NCI-H1105 treated with DMSO at 0.1 percent for 48 hours (cell line): ENCODE measurements at regions not wholly inside any gene's neighbourhood (a gene's known extent, or its start where the extent isn't known, plus 50 kb on each side); places are given as distances from the start of the nearest gene placed in this dataset.

Experiments used
- DNase-seq: peaks from one replicate; lab custom pipeline; 2025; lab: John Stamatoyannopoulos, UW

- DNase-seq, result no peak
Measured at GRCh38 chr13:69423844-69424243, 683.8 kb upstream of the ATXN8OS start.

DNA sequence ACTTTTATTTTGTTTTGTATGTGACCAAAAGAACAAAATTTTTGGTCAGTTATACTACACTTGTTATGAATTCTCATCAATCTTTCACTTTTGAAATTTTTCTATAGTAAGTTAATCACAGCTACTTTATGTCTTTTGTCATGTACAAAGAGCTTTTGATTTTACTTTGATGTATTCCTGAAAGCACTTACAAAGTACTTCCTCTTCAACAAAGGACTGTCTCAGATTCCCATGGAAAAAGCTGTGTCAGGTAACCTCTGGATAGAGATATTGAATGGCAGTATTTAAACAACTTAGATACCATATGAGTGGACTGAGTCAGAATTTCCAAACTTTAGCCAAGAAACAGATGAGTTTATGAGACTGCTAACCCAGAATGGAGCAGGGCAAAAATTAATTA lies 689.3 kb upstream of the ATXN8OS start:
- DNase-seq, result no peak

GRCh38 chr13:69410761-69411160 lies 696.9 kb upstream of the ATXN8OS start:
- DNase-seq, result no peak

DNA sequence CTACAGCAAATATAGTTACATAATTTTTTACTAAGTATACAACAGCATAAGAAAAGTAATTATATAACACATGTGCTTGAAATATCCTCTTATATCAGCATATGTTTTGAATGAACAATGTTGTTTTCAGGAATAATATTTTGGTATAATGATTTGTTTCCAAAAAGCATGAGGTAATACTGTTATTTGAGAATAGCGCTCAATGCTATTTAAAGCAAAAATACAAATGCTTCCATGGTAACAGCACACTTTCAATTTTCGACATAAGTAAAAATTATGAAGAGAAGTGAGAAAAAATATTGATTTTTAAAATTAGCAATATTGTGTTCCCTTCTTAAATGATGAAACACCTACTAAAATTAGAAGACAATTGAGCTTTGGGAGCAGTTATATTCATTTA lies 715.9 kb upstream of the ATXN8OS start:
- DNase-seq, result no peak

GRCh38 chr13:69389899-69390298 lies 717.7 kb upstream of the ATXN8OS start:
- no peak for DNase-seq

GRCh38 chr13:69373747-69374425 lies 733.7 kb upstream of the ATXN8OS start:
- no peak for DNase-seq

GRCh38 chr13:69363360-69363759 lies 744.3 kb upstream of the ATXN8OS start:
- DNase-seq, result no peak

- DNase-seq, result peak; percentile 22
Measured at GRCh38 chr13:69331245-69331644, 776.4 kb upstream of the ATXN8OS start.

GRCh38 chr13:69324090-69324886 lies 783.3 kb upstream of the ATXN8OS start:
- DNase-seq, result peak; percentile 14

DNA sequence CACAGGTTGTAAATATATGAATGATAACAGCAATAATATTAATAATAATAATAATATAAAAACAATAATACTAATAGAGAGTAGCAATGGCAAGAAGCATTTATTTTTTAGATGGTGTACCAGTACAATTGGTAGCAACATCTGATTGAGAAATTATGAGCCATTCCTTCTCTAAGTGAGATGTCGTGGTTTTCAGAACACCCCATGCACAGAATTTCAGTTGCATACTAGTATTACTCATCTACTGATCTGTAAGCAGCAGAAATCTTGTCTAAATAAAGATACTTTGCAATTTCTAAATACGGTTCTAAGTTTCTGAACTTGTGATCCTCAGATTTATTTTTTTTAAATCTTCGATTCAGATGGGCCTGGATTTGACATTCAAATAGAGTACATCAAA lies 788.0 kb upstream of the ATXN8OS start:
- DNase-seq, result no peak

- no peak for DNase-seq
Measured at GRCh38 chr13:69315039-69315438, 792.6 kb upstream of the ATXN8OS start.

DNA sequence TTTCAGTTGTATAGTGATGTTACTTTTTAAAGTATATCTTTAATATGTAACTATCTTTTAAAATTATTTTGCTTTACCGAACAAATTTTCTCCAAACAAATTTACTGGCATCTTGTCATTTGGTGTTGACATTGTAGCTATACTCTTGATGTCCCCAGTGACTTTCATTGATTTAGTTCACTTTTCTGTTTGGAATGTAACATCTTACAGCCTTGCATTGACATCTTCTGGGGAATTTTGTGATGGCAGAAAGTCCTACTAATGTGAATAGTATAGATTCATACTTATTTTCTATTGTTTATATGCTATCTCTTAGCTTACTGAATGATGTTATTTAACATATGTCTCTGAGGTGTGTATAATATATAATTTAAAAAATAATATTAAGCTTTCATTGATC lies 800.9 kb upstream of the ATXN8OS start:
- DNase-seq, result no peak

- DNase-seq, result peak; percentile 73
Measured at GRCh38 chr13:69300131-69300530, 807.5 kb upstream of the ATXN8OS start.

GRCh38 chr13:69296130-69296529 lies 811.5 kb upstream of the ATXN8OS start:
- DNase-seq, result peak; percentile 57

DNA sequence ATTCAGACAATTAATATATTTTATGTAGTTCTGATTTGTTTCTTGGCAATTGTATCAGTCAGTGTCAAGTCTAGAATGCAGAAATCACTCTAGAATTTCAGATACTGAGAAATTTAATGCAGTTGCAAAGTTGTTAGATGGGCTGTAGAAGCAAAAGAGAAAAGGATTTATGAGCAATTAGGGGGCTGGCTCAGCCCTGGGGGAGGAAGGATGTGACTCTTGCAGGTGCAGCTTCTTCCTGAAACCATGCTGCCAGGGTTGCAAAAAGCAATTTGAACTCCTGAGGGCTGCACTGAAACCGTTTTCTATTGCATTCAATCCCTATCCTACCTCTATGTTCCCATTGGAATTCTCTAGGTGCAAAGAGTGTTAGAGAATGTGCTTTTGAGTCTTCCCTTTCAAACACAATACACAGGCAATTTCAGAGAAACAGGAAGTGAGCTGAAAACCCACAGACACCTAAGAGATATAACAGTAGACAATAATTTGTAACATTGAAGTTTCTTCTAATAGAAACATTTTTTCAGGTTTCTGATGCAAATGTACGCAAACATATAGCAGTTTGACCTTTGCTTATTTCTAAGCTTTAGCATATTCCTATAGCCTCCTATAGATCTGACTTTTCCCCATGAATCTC lies 814.7 kb upstream of the ATXN8OS start:
- no peak for DNase-seq

- no peak for DNase-seq
Measured at GRCh38 chr13:69291292-69291906, 816.2 kb upstream of the ATXN8OS start.

DNA sequence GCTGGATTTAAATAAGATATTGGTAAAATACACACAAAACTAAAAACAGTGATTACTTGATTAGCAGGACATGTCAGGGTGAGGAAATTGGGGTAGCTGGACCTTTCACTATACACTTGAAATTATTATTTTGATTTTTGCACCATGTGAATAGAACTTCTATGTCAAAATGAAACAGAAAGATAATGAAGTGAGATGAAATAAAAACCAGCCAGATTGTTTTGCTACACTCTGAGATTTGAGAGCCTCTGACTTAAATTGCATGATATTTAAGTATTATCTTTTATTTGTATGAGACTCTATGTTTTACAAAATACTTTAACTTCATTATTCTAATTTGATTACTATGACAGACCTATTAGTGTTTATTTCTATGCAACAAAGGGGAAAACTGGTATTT lies 819.6 kb upstream of the ATXN8OS start:
- no peak for DNase-seq

DNA sequence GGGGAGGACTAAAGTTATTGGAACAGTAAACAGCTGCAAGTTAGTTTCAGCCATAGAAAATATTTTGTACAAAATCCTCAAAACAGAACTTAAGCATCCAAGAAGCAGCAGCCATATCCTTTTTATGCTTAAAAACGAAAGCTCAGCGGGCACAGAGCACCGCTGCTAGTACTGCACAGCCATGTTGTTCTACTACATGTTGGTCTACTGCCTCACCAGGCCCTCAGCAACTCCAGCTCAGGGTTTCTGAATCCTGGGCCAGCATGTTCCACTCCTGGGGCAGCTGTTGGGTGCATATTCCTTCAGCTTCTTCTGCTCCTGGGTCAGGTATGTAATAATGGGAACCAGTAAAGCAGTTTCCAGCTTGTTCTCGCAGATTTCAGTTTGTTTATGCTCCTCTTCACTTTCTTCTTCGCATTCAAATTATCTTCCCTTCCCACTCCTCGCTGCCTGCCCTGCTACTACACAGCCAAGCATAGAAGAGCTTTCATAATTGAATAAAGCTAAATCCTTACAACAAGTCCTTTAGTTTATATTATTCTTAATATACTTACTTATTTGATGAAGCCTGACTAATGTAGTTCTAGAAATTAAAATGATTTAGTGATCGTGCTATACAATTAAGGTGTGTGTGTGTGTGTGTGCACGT lies 820.5 kb upstream of the ATXN8OS start:
- DNase-seq, result no peak

DNA sequence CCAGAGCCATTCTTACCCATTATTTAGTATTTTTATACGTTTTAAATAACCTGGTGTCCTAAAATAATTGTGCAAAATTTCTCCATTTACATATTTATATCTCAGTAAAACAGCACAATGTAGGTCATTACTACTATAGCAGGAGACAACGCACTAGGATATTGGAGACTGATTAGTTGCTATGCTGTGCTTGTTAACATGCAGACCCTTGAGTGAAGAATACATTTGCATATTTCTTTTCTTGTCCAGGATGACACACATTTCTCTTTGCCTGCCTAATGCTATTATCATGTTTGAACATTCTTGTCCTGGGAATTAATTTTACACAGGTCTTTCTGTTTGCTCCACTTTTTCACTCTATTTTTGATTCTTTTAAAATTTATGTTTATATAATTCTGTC lies 823.8 kb upstream of the ATXN8OS start:
- no peak for DNase-seq

GRCh38 chr13:69283301-69283700 lies 824.3 kb upstream of the ATXN8OS start:
- no peak for DNase-seq

DNA sequence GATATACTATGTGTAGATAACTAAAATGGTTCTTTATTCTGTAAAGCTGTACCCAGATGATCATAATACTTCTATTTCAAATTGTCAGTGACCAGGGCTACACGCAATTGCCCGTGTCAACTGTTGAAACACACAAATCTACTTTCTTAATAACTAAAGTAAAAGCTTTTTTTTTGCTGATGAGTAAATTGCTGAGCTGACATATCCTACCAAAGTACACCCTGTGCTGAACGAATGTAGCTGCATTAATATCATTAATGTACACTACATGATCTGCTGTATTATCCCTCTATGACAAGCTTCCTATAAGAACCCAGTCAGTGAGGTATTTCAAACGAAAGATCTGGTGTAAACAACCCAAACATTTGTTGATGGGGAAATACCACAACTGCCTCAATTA lies 827.2 kb upstream of the ATXN8OS start:
- no peak for DNase-seq

DNA sequence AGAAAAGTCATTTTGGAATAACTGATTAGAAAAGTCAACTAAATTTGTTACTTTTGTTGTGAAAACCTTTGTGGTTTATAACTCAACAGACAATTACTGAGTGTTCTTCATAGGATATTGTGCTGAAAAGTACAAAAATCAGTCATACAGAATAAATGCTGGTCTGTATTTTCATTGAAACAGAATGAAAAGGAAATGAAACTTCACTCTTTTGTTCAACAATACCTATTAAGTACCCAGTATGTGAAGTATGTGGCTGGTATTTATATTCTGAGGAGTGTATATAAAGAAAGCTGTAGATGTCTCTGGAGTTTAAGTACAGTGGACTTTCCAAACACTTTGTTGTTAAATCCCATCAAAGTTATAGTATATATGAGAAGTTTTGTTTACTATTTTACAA lies 828.4 kb upstream of the ATXN8OS start:
- no peak for DNase-seq
